NCI-H187 treated with DMSO at 0.1 percent for 48 hours (cell line): ENCODE measurements at regions not wholly inside any gene's neighbourhood (a gene's known extent, or its start where the extent isn't known, plus 50 kb on each side); places are given as distances from the start of the nearest gene placed in this dataset.

ENCODE experiments used
- DNase-seq: peaks from one replicate; lab custom pipeline; 2025; lab: John Stamatoyannopoulos, UW

- DNase-seq = no peak
Observed at GRCh38 chr10:29757551-29758297, 123.0 kb upstream of the SVIL start.

- no peak for DNase-seq
Observed at GRCh38 chr10:29756451-29756850, 121.7 kb upstream of the SVIL start.

- no peak for DNase-seq
Observed at GRCh38 chr10:29753283-29753682, 118.5 kb upstream of the SVIL start.

- DNase-seq = no peak
Observed at GRCh38 chr10:29751684-29752083, 116.9 kb upstream of the SVIL start.

GRCh38 chr10:29751240-29751639 is 116.5 kb upstream of the SVIL start:
- no peak for DNase-seq

GRCh38 chr10:29749150-29749549 is 114.4 kb upstream of the SVIL start:
- no peak for DNase-seq

- no peak for DNase-seq
Observed at GRCh38 chr10:29748109-29748650, 113.4 kb upstream of the SVIL start.

- no peak for DNase-seq
Observed at GRCh38 chr10:29746080-29746797, 111.5 kb upstream of the SVIL start.

- no peak for DNase-seq
Observed at GRCh38 chr10:29740981-29741545, 106.3 kb upstream of the SVIL start.

- no peak for DNase-seq
Observed at GRCh38 chr10:29738341-29738740, 103.6 kb upstream of the SVIL start.

GRCh38 chr10:29737074-29737593 is 102.4 kb upstream of the SVIL start:
- no peak for DNase-seq

- DNase-seq = no peak
Observed at GRCh38 chr10:29736366-29737073, 101.7 kb upstream of the SVIL start.

GRCh38 chr10:29735628-29736365 is 101.0 kb upstream of the SVIL start:
- DNase-seq = peak; percentile 11

- no peak for DNase-seq
Observed at GRCh38 chr10:29734962-29735627, 100.3 kb upstream of the SVIL start.

- DNase-seq = no peak
Observed at GRCh38 chr10:29734640-29734961, 99.8 kb upstream of the SVIL start.

GRCh38 chr10:29733323-29733722 is 98.6 kb upstream of the SVIL start:
- DNase-seq = no peak

GRCh38 chr10:29732918-29733317 is 98.1 kb upstream of the SVIL start:
- DNase-seq = no peak

GRCh38 chr10:29731760-29732159 is 97.0 kb upstream of the SVIL start:
- DNase-seq = no peak

- no peak for DNase-seq
Observed at GRCh38 chr10:29730969-29731368, 96.2 kb upstream of the SVIL start.

GRCh38 chr10:29730458-29730857 is 95.7 kb upstream of the SVIL start:
- no peak for DNase-seq

- DNase-seq = no peak
Observed at GRCh38 chr10:29728541-29729049, 93.8 kb upstream of the SVIL start.
